ENCODE measurements at regions not wholly inside any gene's neighbourhood (a gene's known extent, or its start where the extent isn't known, plus 50 kb on each side); places are given as distances from the start of the nearest gene placed in this dataset.

DNA sequence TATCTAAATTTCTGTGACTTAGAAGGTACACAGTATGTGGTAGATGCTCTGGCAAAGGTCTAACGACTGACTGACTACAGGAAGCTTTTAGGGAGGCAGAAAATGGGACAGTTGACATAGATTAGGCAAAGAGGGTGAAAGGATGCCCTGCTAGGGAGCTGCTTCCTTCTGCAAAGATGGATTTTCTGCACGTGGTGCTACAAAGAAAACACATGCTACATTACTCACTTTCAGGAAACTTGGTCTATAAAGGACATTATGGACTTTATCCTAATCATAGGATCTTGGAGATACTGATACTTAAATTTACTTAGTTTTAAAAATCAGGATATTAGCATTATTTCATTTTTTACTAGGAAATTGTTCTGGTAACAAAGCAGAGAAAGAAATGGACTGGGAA, 405.8 kb upstream of the ADAMTS16 start:
- DNase-seq: no peak

DNA sequence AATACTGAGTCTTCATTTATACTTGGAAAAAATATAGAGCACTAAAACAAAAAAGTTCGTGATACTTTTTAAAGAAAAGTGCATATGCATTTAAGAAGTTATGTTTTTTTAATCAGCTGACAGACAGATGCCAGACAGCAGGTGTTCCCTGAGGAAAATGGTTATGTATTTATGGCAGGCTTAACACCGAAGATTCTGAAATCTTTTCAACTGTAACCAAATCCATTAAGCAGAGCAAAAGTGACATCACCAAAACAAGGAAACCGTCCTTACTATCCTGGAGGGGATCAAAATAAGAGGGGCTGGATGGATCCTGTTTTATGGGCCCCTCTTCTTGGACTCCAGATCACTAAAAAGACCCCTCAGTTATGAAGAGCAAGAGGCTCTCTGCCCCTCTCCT, 404.9 kb upstream of the ADAMTS16 start:
- DNase-seq: no peak

DNA sequence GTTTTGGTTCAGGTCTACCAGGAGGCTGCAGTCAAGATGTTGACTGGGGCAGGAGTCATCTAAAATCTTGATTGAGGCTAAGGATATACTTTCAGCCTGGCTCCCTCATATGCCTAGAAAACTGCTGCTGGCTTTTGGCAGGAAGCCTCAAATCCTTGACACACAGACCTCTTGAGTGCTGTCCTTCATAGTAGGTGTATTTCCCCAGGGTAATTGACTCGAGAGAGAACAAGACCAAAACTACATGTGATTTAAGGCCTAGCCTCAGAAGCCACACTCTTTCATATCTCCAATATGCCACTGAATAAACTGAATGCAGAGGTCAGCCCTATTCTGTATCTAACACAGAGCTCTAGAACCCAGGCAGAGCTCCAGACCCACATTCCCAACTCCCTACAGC, 402.3 kb upstream of the ADAMTS16 start:
- DNase-seq: no peak

DNA sequence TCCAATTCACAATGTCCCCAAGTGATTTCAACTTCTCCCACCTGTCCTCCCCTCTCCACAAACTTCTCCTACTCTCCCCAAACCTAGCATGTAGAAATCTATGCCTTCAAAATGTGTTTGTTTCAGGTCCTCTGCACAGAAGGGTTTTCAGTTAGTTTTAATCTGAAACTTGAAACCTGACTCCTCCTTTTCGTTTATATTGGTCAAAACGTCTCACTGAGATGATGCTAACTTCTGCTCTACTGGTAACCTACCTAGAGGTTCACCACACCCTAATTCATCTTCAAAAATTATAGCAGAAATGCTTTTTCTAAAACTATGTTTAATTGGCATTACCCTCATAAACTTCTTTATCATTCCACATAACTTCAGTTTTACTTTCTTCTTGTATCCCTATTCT, 401.8 kb upstream of the ADAMTS16 start:
- no peak for DNase-seq

DNA sequence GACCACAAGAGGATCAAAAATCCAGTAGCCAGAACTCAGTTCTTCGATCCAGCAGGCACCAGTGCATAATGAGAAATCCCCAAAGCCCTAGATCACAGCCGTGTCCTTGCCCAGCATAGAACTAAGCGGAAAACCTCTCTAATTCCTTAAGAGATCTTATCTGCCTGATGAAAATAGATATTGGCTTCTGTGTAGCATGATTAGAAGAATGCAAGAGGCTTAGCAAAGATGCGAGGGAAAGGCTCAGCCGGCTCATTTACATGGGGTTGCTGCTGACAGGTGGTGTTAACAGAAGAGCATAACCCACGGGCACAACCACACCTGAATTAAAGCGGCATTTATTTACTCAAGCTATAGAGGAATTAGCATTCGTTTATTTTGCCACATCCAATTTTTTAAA, 400.0 kb upstream of the ADAMTS16 start:
- DNase-seq: no peak

DNA sequence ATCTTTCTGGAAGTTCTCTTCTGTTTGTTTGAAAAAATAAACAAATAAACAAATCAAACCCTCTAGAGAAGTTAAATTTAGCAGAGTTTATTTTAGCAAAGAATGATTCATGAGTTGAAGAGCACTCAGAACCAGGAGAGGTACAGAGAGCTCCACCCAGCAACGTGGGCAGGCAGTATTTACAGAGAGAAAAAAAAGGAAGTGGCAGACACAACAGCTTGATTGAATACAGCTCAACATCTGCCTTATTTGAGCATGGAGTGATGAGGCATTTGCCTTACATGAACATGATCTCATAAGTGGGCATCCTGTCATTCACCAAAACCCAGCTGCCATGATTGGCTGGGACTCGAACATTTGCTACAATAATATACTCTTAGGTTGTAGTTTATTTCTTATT, 381.6 kb upstream of the ADAMTS16 start:
- DNase-seq: no peak

GRCh38 chr5:4758996-4759395, 381.1 kb upstream of the ADAMTS16 start:
- no peak for DNase-seq

DNA sequence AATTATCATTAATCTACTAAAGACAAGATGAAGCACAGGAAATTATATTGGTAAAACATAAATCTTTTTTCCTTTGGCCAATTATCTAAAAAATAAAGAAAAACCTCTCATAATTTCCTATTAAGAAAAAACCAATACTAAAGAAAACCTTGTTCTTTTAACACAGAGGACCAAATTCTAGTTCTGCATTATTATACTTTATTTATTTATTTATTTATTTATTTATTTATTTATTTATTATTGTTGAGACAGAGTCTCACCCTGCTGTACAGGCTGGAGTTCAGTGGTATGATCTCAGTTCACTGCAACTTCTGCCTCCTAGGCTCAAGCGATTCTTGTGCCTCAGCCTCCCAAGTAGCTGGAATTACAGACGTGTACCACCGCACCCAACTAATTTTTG, 377.8 kb upstream of the ADAMTS16 start:
- DNase-seq: no peak

DNA sequence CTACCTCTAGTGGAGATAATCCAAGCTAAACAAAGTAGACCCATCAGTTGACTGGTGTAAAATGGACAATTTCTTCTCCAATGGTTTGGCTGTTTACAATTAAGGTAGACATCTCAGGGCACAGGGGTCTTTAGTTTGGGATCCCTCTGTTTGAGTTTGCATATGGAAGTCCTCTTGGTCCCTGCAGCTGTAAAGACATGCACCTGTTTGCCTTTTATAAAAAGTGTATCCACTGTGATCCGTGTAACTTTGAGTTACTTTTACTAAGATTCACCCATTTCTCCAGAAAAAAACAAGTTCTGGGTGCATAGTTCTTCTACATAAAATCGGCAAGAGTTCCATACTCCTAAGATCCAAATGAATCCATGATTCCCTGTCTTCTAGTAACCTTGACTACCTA, 374.7 kb upstream of the ADAMTS16 start:
- DNase-seq: no peak

- DNase-seq: no peak
Observed at GRCh38 chr5:4766101-4766500, 374.0 kb upstream of the ADAMTS16 start.

DNA sequence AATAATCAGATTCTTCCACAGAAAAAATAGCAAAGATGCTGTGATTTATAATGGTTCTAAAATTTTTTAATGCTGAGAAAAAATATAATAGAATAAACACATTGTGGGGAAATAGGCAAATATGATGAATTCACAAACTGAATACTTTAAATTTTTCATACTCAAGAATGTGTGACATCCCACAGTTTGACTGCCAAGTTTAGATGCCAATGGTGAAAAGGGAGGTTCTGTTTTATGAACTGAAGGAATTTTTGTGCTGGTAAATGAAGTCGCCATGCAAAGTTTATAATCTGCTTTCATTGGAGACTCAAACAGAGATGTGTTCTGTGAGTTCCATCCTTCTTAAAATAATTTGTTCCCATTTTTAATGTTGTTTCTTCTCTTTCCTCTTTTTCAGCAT, 367.5 kb upstream of the ADAMTS16 start:
- no peak for DNase-seq

DNA sequence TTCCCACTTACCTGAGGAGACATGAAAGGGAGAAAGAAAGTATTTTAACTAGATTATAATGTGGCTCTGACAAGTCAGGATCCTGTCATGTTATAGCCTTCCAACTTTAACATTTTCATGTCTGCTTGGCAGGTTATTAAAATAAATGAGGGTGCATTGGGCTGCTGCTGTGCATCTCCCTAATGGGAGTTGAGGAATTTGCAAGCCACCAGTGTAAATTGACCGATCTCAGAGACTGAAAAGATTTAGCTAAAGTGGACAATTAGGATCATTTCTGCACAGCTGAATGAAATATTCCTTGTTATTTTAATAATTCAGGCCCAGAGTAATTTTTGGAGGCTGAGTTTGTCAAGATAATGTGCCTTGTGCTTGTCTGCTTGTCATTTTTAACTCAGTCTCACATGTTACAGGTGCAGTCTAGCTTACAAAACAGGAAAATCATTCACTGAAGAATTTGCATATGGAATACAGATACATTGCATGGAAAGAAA, 366.3 kb upstream of the ADAMTS16 start:
- DNase-seq: no peak

DNA sequence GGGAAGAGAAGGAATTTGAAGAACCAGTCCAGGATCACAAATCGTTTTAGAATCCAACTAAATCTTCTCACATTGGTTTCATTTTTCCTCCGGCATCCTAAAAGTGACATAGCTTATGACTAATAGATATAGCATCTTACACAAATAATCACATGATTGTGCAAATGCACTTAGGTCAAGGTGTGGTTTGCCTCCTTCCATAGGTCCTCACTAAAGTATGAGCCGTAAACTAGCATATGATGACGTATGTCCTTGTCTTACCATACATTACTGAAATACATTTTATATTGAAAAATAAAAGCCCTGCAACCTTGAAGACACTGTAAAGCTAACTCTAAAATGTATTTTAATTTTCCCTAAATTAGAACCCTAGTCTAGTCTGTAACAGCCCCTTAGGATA, 362.7 kb upstream of the ADAMTS16 start:
- no peak for DNase-seq

DNA sequence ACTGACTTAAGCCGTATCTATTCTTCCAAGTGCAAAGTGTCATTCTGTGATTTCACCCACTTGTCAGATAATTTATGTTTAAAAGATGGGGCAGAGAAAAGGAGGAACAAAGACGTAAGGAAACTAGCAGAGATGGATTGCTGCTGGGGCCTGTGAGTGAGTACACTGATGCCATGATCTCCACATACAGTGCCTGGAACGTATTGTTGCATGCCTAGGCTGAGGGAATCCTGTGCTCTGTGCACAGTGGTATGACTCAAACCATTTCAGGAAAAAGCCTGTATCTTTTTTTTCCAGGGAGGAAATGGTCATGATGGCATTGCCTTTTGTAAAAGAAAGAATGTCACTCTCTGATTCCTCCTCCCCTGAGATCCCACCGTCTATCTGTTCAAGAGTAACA, 359.5 kb upstream of the ADAMTS16 start:
- DNase-seq: no peak

DNA sequence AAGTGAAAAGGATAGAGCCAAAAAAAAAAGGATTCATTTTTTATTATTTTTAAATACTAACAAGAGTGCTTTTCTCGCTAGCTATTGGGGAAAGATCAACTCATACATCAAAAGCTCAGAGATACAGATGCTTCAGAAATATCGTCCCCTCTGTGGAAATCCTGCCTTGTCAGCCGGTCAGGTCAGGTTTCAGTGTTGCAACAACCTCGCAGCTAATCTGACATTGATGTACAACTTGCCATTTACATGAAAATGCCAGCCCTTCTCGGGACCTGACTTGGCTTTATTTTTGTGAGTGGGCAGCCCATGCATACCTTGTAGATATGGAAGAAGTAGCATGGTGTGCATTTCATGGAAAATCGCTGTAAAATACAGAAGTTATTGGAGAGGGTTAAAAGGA, 358.8 kb upstream of the ADAMTS16 start:
- DNase-seq: no peak

DNA sequence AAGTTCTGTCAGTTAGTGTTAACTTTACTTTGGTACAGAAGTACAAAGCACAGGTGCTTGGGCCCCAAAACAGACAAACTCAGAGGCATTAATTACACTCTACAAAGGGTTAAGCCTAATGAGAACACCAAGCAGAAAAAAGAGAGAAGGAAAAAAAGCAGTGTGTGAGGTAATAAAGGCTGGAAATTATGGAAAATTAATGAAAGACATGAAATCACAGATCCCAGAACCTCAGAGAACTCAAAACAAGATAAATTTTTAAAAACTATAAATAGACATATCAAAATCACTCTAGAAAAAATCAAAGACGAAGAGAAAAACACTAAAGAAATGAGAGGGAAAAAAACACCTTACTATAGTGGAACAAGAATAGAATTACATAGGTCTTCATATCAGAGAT, 354.2 kb upstream of the ADAMTS16 start:
- DNase-seq: no peak

- DNase-seq: no peak
Observed at GRCh38 chr5:4797445-4797844, 342.7 kb upstream of the ADAMTS16 start.

DNA sequence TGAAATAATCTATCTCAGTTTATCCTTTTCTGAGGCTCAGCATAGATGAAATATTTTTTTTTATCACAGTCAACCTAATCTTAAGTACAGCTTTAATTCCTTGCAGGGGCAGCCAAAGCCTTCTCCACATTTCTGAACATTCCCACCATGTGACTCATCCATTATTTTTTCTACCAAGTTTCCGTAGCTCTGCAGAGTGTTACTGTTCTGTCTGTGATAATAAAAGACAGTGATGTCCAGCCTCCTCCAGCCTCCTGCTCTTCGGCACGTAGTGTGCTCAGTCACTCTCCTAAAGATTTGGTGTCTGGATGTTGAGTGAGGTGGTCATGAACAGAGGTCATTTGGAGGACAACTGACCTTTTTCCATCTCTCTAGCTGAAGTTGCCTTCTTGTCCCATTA, 338.1 kb upstream of the ADAMTS16 start:
- no peak for DNase-seq

GRCh38 chr5:4804691-4805360, 335.3 kb upstream of the ADAMTS16 start:
- no peak for DNase-seq

DNA sequence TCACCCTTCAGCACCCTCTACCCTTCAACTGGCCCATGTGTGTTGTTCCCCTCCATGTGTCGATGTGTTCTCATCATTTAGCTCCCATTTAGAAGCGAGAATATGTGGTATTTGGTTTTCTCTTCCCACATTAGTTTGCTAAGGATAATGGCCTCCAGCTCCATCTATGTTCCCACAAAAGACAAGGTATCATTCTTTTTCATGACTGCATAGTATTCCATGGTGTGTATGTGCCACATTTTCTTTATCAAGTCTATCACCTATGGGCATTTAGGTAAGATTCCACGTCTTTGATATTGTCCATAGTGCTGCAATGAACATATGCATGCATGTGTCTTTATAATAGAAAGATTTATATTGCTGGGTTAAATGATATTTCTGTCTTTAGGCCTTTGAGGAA, 325.1 kb upstream of the ADAMTS16 start:
- DNase-seq: no peak

DNA sequence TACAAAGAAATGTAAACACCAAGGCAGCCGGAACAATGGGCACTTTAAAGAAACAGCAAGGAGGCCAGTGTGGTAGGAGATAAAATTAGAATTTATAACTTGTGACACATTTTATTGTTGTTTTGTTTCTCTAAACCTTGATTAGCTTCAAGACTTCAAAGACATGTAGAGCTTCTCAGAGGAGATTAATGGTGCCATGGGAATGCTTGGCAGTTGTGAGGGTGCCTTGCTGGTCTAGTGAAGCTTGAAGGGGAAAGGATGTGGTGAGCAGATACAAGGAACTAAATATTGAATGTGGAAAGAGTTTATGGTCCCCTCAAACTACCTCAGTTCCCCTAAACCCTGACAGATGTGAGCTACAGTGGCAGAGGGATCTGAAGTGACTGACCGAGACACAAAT, 322.4 kb upstream of the ADAMTS16 start:
- DNase-seq: no peak

DNA sequence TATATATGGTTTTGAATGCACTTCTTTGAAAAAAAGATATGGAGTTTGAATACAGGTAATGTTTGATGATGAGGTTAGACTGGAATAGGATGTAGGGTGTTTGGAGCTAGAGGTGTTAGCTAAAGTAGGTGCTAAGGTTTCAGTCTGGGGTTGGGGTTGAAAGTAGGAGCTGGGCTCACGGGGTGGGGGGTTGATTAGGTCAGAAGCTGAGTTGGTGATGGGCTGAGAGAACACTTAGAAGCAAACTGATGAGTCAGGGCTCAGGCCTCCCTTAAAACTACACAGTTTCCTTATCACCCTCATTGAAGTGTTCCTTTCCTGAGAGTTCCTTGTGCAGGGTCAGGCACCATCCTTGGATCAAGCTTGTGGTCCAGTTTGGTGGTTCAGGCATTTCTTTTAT, 308.8 kb upstream of the ADAMTS16 start:
- no peak for DNase-seq

GRCh38 chr5:4832471-4832870, 307.7 kb upstream of the ADAMTS16 start:
- no peak for DNase-seq

- no peak for DNase-seq
Observed at GRCh38 chr5:4833104-4833738, 306.9 kb upstream of the ADAMTS16 start.
